ENCODE measurements at regions not wholly inside any gene's neighbourhood (a gene's known extent, or its start where the extent isn't known, plus 50 kb on each side); places are given as distances from the start of the nearest gene placed in this dataset.

DNA sequence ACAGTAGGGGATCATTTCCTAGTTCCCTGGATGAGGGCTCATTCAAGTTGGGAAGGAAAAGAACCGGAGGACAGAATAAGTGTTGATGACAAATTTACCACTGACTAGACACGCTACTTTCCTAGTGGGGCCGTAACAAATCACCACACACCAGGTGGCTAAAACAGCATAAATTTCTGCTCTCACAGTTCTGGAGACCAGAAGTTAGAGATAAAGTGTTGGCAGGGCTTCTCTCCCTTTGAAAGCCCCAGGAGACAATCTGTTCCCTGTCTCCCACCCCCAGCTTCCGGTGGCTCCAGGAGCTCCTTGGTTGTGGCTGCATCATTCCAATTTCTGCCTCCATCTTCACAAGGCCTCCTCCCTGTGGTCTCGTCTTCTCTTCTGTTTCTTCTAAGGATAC, 65.4 kb upstream of the ARGLU1 start:
- Histone ChIP-seq H3K27ac (no peak overlapping the region), H3K36me3 (no peaks in the 10 kb centered on the region), H3K9me3 (no peaks in the 10 kb centered on the region), H3K4me1 (no peaks in the 10 kb centered on the region), H3K27me3 (no peaks in the 10 kb centered on the region), H3K4me3 (replicated peaks in 1 of 3) (no peak overlapping the region)
- no peak for TF ChIP-seq POLR2A (IDR thresholded peaks at IDR 0.05)
- TF ChIP-seq, protein P1, sequence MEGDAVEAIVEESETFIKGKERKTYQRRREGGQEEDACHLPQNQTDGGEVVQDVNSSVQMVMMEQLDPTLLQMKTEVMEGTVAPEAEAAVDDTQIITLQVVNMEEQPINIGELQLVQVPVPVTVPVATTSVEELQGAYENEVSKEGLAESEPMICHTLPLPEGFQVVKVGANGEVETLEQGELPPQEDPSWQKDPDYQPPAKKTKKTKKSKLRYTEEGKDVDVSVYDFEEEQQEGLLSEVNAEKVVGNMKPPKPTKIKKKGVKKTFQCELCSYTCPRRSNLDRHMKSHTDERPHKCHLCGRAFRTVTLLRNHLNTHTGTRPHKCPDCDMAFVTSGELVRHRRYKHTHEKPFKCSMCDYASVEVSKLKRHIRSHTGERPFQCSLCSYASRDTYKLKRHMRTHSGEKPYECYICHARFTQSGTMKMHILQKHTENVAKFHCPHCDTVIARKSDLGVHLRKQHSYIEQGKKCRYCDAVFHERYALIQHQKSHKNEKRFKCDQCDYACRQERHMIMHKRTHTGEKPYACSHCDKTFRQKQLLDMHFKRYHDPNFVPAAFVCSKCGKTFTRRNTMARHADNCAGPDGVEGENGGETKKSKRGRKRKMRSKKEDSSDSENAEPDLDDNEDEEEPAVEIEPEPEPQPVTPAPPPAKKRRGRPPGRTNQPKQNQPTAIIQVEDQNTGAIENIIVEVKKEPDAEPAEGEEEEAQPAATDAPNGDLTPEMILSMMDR (IDR thresholded peaks at IDR 0.05): no peak
- intact Hi-C loops (cut with DNase I): no loop called here
- WGBS, 2 donors: 74 to 79% methylated on average over 5 of the region's 5 CpGs
- DNase-seq: no peak

DNA sequence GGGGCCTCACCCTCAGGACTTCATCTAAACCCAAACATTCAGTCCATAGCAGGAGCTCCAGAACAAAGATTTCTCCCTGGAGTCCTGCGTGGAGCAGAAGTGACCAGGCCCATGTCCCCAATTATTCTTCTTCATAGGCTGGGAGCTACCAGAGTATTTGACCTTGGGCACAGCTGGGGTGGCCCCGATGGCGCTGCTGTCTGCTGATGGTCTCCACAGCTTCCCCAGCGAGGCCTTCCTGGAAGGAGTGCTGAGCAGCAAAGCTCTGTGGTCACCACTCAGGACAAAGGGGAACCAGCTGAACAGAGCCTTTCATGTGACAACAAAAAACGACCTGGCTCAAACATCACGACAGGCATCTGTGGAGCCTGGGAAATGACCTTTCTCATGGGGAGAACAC, 62.7 kb upstream of the ARGLU1 start:
- H3K4me1 ChIP-seq: no peaks in the 10 kb centered on the region
- no peak overlapping the region for H3K27ac ChIP-seq
- H3K4me3 ChIP-seq (replicated peaks in 1 of 3): no peak overlapping the region
- intact Hi-C loops (cut with DNase I): no loop called here
- no peaks in the 10 kb centered on the region for H3K27me3 ChIP-seq
- WGBS, 2 donors: 81 to 93% methylated on average over 5 to 6 of the region's 6 CpGs
- H3K9me3 ChIP-seq: no peaks in the 10 kb centered on the region
- DNase-seq: no peak
- TF ChIP-seq, protein P1 (IDR thresholded peaks at IDR 0.05): no peak
- no peak for TF ChIP-seq POLR2A (IDR thresholded peaks at IDR 0.05)
- no peaks in the 10 kb centered on the region for H3K36me3 ChIP-seq

DNA sequence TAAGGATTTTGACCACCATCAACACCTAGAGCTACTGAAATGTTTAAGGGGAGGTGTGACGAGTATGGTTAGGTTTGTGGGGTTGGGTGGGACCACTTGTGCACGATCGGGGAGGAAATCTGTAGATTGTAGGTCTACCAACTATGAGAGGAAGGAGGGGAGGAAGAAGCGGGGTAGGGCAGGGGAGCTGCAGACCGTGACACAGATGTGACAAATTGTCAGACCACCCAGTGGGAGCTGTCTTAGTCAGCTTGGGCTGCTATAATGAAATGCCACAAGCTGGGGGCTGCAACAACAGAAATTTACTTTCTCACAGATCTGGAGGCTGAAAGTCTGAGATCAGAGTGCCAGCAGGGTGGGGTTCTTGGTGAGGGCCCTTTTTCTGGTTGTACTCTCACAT, 62.2 kb upstream of the ARGLU1 start:
- H3K4me3 ChIP-seq (replicated peaks in 1 of 3): no peak overlapping the region
- no peak for DNase-seq
- H3K27me3 ChIP-seq: no peaks in the 10 kb centered on the region
- 88 to 93% methylated on average over 5 of the region's 5 CpGs for WGBS, 2 donors
- H3K4me1 ChIP-seq: no peaks in the 10 kb centered on the region
- intact Hi-C loops (cut with DNase I): no loop called here
- no peak overlapping the region for H3K27ac ChIP-seq
- no peaks in the 10 kb centered on the region for H3K36me3 ChIP-seq
- no peak for TF ChIP-seq POLR2A (IDR thresholded peaks at IDR 0.05)
- TF ChIP-seq, protein P1 (IDR thresholded peaks at IDR 0.05): no peak
- no peaks in the 10 kb centered on the region for H3K9me3 ChIP-seq

DNA sequence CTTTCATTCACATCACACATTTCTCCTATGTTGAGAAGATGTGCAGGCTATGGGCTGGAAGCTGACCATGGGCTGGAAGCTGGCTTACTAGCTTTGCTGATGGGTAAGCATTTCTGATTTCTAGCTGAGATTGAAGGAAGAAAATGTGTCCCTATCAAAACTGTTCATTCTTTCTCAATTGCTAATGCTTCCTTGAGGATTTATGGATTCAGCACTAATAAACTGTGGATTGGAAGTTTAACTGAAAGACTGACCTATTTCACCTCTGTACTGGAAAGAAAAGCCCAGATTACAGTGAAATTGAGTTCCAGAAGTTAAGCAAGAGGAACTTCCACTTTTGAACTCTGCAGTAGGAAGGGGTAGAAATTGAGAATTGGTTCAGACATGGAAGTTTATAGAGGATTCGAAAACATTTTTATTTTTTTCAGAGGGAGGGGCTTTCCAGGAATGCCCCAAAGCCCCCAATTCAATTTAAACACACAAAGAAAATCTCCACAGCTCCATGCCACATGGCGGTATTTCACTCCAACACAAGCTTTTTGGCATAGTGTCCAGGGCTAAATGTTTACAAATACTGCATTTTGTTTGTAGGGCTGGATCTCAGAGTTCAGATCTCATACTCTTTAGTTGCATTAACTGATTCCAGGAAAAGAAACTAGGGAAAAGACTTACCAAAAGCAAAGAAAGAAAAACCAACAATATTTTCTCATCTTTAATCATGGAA, 61.2 kb upstream of the ARGLU1 start:
- intact Hi-C loops (cut with DNase I): no loop called here

DNA sequence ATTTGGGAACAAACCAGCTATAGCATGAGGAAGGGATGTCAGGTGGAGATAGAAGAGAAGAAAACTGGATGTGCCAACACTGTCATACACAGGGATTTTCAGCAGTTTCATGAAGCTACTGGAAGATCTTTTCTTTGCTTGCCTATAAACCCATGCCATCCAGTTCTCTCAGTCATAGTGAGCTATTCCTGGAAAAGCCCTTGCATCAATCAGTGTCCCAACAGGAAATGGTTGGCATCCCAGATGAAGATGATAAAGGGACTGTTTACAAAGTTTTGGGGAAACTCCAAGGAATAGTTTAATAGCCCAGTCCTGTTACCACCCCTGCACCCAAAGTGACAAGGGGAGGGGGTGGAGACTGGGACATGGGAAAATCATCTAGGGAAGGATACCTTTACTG, 58.5 kb upstream of the ARGLU1 start:
- no peak for DNase-seq
- H3K27me3 ChIP-seq: no peaks in the 10 kb centered on the region
- no peaks in the 10 kb centered on the region for H3K36me3 ChIP-seq
- no peak overlapping the region for H3K4me3 ChIP-seq (replicated peaks in 1 of 3)
- no peak overlapping the region for H3K27ac ChIP-seq
- H3K9me3 ChIP-seq: no peaks in the 10 kb centered on the region
- H3K4me1 ChIP-seq: no peaks in the 10 kb centered on the region
- intact Hi-C loops (cut with DNase I): no loop called here
- TF ChIP-seq, protein P1 (IDR thresholded peaks at IDR 0.05): no peak
- TF ChIP-seq POLR2A (IDR thresholded peaks at IDR 0.05): no peak

More for the DNA sequence above, 61.2 kb upstream of the ARGLU1 start:
- Histone ChIP-seq H3K9me3 (no peaks in the 10 kb centered on the region), H3K27me3 (no peaks in the 10 kb centered on the region), H3K27ac (no peak overlapping the region), H3K36me3 (no peaks in the 10 kb centered on the region), H3K4me3 (replicated peaks in 1 of 3) (no peak overlapping the region), H3K4me1 (no peaks in the 10 kb centered on the region)
- no peak for DNase-seq
- 85% methylated on average over 2 of the region's 2 CpGs for WGBS, 2 donors
- TF ChIP-seq, protein P1 (IDR thresholded peaks at IDR 0.05): no peak
- no peak for TF ChIP-seq POLR2A (IDR thresholded peaks at IDR 0.05)

All from thyroid gland (tissue), 4 donors.